Right atrium auricular region (tissue), 2 donors: ENCODE measurements at regions not wholly inside any gene's neighbourhood (a gene's known extent, or its start where the extent isn't known, plus 50 kb on each side); places are given as distances from the start of the nearest gene placed in this dataset.

ENCODE experiments used
- DNase-seq: peaks from one replicate; pipeline ENCODE4 v3.0.0-alpha.2; 2019; ENCODE audit warnings: low spot score
- H3K27ac ChIP-seq, 2 donors: fragments of 200-600 bp; sonication (generic); 1 replicate in 1 of 2; 2 replicates in 1 of 2; pipeline ENCODE4 v1.5.1; 2016 to 2019
- H3K27me3 ChIP-seq, 2 donors: fragments of 200-600 bp; sonication (generic); one replicate each; pipeline versions ENCODE4 v1.5.1 to v1.6.0; 2017 to 2019
- H3K36me3 ChIP-seq: fragments of 200-600 bp; sonication (generic); one replicate; pipeline ENCODE4 v1.5.1; 2016
- H3K4me1 ChIP-seq, 2 donors: fragments of 200-600 bp; sonication (generic); one replicate each; pipeline versions ENCODE4 v1.5.1 to v1.6.0; 2017 to 2019
- H3K4me3 ChIP-seq, 2 donors: fragments of 200-600 bp; sonication (generic); 1 replicate in 1 of 2; 2 replicates in 1 of 2; pipeline ENCODE4 v1.5.1; 2017 to 2019; ENCODE audit warnings: mild to moderate bottlenecking in 1 of 2, moderate library complexity in 1 of 2
- H3K9me3 ChIP-seq, 2 donors: fragments of 200-600 bp; sonication (generic); one replicate each; pipeline ENCODE4 v1.5.1; 2019
- TF ChIP-seq, protein P1 (sequence below), 2 donors: fragments of 200-600 bp; sonication (generic); IDR thresholded peaks; one replicate each; pipeline ENCODE4 v1.5.1; 2019; ENCODE audit warnings: antibody characterized with exemption in 2 of 2

- no peak for DNase-seq
- Histone ChIP-seq H3K4me1 (no peaks in the 10 kb centered on the region), H3K27ac (no peak overlapping the region), H3K27me3 (no peaks in the 10 kb centered on the region), H3K9me3 (no peaks in the 10 kb centered on the region), H3K36me3 (no peaks in the 10 kb centered on the region), H3K4me3 (no peak overlapping the region)
- TF ChIP-seq, protein P1, sequence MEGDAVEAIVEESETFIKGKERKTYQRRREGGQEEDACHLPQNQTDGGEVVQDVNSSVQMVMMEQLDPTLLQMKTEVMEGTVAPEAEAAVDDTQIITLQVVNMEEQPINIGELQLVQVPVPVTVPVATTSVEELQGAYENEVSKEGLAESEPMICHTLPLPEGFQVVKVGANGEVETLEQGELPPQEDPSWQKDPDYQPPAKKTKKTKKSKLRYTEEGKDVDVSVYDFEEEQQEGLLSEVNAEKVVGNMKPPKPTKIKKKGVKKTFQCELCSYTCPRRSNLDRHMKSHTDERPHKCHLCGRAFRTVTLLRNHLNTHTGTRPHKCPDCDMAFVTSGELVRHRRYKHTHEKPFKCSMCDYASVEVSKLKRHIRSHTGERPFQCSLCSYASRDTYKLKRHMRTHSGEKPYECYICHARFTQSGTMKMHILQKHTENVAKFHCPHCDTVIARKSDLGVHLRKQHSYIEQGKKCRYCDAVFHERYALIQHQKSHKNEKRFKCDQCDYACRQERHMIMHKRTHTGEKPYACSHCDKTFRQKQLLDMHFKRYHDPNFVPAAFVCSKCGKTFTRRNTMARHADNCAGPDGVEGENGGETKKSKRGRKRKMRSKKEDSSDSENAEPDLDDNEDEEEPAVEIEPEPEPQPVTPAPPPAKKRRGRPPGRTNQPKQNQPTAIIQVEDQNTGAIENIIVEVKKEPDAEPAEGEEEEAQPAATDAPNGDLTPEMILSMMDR (IDR thresholded peaks at IDR 0.05): no peak
Observed at GRCh38 chr4:96295143-96295741, 455.3 kb downstream of the PDHA2 start.

DNA sequence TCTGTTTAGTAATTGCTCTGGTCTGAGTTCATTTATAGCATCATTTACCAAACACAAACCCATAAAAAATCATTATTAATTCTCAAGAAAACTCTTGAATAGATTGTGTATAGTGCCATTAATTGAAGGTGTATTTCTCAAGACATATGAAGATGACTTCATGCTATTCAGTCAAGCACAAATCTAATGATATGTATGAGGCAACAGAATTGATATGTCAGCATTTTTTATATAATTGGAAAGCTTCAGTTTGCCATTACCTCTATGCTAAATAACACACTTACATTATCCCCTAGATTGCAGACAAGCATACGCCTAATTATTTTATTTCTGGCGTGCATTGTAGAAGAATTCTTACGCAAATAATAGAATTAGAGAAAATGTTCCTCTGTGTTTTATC lies 461.8 kb downstream of the PDHA2 start:
- Histone ChIP-seq H3K27me3 (no peaks in the 10 kb centered on the region), H3K36me3 (no peaks in the 10 kb centered on the region), H3K4me3 (no peak overlapping the region), H3K9me3 (no peaks in the 10 kb centered on the region), H3K4me1 (no peaks in the 10 kb centered on the region), H3K27ac (no peak overlapping the region)
- TF ChIP-seq, protein P1 (IDR thresholded peaks at IDR 0.05): no peak
- no peak for DNase-seq

- no peak overlapping the region for H3K27ac ChIP-seq
- H3K27me3 ChIP-seq: no peaks in the 10 kb centered on the region
- TF ChIP-seq, protein P1 (IDR thresholded peaks at IDR 0.05): no peak
- no peaks in the 10 kb centered on the region for H3K36me3 ChIP-seq
- H3K4me1 ChIP-seq: no peaks in the 10 kb centered on the region
- no peak for DNase-seq
- H3K4me3 ChIP-seq: no peak overlapping the region
- H3K9me3 ChIP-seq: no peaks in the 10 kb centered on the region
Observed at GRCh38 chr4:96305030-96305429, 465.1 kb downstream of the PDHA2 start.

DNA sequence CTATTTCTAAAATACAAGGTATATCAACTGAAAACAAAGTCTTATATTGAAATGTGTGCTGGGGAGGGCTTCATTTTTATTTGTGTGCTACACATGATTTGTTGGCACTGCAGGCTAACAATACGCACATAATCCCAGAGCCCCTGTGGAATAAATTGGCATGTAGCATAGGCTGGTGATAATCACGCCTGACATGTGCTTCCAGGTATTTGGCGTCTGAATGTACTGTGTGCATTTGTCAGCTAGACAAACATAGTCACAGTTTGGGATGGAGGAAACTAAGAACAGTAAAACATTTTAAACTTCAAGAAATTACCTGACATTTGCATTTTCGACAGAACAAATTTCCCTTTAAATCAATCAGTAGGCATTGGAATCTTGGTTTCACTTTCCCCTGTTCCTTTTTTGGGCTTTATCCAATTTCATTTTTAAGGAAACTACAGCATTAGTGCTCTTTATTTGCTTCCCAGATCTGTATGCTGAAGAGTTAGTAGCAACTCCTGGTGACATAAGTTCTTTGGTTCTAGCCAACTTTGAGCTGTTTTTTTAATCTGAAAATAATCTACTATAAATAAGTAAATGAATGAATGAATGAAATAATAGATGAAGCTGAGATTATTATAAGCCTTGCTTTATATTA lies 472.3 kb downstream of the PDHA2 start:
- no peaks in the 10 kb centered on the region for H3K36me3 ChIP-seq
- H3K27me3 ChIP-seq: no peaks in the 10 kb centered on the region
- no peak overlapping the region for H3K27ac ChIP-seq
- TF ChIP-seq, protein P1 (IDR thresholded peaks at IDR 0.05): no peak
- no peaks in the 10 kb centered on the region for H3K9me3 ChIP-seq
- no peaks in the 10 kb centered on the region for H3K4me1 ChIP-seq
- no peak for DNase-seq
- H3K4me3 ChIP-seq: no peak overlapping the region

DNA sequence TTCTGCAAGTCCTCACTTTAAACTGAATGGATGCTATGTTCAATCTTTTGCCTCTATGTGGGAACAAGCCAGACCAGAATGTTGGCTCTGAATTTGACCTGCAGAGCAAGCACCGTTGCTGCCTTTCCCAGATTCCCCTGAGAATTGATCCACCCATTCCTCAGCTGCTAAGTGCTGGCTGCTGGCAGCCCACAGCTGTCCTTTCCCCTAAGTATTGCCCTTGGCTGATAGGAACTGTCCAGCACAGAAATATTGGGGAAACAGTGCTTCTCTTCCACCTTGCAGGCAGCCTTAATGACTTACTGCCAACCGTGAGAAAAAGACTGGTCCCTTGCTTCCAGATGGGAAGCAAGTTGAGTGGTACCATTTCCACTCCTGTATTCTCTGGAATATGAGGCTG lies 475.9 kb downstream of the PDHA2 start:
- TF ChIP-seq, protein P1 (IDR thresholded peaks at IDR 0.05): no peak
- Histone ChIP-seq H3K36me3 (no peaks in the 10 kb centered on the region), H3K4me1 (no peaks in the 10 kb centered on the region), H3K27me3 (no peaks in the 10 kb centered on the region), H3K9me3 (no peaks in the 10 kb centered on the region), H3K4me3 (no peak overlapping the region), H3K27ac (no peak overlapping the region)
- no peak for DNase-seq

GRCh38 chr4:96316776-96317175 lies 476.9 kb downstream of the PDHA2 start:
- no peaks in the 10 kb centered on the region for H3K9me3 ChIP-seq
- TF ChIP-seq, protein P1 (IDR thresholded peaks at IDR 0.05): no peak
- H3K27ac ChIP-seq: no peak overlapping the region
- no peaks in the 10 kb centered on the region for H3K27me3 ChIP-seq
- no peaks in the 10 kb centered on the region for H3K4me1 ChIP-seq
- H3K36me3 ChIP-seq: no peaks in the 10 kb centered on the region
- DNase-seq: no peak
- H3K4me3 ChIP-seq: no peak overlapping the region
